ENCODE measurements at regions not wholly inside any gene's neighbourhood (a gene's known extent, or its start where the extent isn't known, plus 50 kb on each side); places are given as distances from the start of the nearest gene placed in this dataset.

DNA sequence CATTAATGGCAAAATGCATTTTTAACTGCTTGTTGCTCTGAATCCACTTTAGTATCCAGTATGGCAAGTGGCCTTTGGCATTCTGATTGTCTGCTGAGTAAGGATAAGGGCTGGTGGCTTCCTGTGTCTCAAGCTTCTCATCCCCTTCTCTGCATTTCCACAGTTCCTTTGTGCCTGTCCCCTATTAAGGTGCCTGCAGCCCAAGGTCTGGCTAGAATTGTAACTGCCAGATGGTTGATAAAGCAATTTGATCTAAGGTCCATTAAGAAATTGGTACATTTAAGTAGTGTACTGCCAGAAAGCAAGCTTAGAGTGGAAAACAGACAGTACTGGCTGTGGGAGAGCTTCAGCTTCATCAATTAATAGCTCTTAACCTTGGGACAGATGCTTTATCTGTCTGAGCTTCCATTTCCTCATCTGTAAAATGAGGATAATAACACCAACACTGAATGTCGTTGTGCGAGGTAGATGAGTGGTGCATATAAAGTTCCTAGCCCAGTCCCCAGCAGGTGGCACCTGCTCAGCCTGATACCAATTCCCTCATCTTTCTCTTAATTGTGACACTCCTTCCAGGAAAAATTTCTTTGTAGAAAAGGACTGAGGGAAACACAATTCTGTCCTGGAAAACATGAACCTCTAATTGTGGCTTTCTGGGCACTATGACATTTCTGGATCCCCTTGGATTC lies 570.6 kb upstream of the GCFC2 start:
- TF ChIP-seq CTCF (IDR thresholded peaks at IDR 0.05; ENCODE audit: low read length) (no peak), EZH2 (optimal IDR thresholded peaks at IDR 0.05; ENCODE audit: low read depth, low read length) (no peak)
